CD4-positive, alpha-beta T cell treated with Interleukin-15 for 1 hour (primary cell): ENCODE measurements at regions not wholly inside any gene's neighbourhood (a gene's known extent, or its start where the extent isn't known, plus 50 kb on each side); places are given as distances from the start of the nearest gene placed in this dataset.

Experiments used
- DNase-seq: peaks from one replicate; pipeline ENCODE4 v3.0.0-alpha.2; 2020

DNA sequence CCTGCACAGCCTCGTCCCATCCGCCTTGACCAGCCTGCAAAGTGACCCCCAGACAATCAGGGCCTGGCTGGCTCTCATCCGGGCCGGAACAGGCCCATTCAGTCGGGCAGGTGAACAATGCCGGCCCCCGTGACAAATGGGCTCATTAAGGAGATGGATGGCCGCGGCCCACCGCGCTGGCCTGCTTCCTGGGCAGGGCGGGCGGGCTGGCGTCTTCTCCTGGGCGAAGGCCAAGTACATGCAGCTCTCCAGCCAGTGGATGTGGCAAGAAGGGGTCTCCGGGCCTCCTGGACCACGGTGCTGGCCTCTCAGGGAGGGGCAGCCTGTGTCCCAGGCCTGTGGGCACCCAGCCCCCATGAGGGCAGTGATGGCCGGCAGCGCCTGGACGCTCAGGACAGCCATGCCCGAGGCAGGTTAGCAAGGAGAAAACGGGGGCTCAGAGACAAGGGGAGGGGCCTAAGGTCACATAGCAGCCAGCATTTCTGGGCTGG is 1022.8 kb downstream of the BRD1 start:
- DNase-seq, result no peak

DNA sequence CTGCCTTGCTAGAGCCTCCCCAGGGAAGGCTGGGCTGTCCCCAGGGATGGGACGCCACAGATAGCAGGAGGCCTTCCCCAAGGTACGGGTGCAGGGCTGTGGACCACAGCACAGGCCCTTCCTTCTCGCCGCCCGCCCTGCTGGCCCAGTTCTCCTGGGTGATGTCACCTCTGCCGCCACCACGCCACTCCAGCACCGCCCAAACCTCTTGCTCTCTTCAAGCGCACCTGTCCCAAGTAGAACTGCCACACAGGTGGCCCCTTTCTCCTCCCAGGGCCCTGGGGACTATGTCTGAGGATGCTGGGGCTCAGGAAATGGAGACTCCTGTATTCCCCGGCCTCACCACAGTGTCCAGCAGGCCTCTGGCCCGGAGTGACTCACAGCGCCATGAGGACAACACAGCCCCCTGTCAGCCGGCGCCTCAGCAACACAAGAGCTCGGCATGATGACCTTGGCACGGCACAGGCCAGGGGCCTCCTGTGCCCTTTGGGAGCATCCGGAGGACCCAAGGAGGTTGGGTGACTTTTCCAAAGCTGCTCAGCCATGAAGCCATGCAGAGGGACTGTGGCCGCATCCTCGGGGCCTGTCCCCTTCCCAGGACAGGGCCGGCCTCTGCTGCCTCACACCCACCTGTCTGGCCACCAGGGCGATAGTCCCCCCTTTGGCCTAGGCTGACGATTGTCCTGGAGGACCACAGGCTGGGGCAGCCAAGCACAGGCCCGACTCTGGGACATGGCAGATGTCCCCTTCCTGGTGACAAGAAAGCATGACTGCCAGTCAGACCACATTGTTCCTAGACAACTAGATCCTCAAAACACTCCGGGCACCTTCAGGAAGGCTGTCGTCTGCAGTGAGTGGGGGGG is 1023.5 kb downstream of the BRD1 start:
- DNase-seq, result no peak

DNA sequence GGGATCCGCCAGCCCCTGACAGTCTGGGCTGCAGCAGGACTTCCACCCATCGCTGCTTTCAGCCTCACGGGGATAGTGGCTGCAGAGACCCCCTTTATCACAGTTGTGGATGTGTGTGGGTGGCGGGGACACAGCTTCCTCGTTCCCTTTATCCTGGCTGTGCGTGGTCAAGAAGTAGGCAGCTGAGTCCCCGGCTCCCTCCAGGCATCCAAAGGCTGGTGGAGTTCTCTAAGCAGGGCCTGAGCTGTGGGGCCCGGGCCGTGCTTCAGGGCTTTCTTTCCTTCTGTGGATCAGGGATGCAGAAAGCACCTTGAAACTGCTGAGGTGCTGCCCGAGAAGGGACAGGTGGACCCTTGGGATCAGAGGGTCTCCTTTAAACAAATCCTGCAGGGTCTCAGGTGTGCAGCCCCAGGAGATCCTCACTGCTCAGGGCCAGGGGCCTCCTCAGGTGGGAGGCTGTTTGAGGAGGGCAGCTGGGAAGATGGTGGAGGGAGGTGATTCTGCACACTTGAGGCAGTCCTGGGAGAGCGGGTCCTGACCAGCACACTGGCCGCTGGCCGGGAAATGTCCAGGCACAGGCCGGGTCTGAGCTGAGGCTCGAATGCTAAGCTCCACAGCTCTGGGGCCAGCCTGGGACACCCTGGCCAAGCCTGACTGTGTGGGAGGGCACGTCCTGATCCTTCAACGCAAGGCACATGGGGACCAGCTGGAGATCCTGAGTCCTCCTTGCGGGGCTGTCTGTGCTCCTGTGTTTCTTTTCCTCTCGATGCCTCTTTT is 1024.3 kb downstream of the BRD1 start:
- no peak for DNase-seq

DNA sequence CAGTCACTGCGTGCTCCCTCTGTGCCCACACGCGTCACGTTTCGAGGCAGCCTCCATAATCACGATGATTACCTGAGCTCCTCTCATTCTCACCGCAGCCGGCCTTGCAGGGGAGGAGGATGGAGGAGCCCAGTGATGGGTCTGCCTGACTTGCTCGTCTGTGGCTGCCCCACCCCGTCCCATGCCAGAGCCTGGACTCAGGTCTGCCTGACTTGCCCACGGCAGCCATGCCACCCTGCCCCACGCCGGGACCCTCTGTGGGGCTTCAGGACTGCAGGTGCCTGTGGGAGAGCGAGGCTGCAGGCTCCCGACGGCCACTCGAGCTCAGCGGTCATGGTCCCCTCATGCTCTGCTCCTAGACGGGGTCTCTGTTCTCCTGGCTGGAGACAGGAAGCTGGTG is 1025.1 kb downstream of the BRD1 start:
- no peak for DNase-seq

DNA sequence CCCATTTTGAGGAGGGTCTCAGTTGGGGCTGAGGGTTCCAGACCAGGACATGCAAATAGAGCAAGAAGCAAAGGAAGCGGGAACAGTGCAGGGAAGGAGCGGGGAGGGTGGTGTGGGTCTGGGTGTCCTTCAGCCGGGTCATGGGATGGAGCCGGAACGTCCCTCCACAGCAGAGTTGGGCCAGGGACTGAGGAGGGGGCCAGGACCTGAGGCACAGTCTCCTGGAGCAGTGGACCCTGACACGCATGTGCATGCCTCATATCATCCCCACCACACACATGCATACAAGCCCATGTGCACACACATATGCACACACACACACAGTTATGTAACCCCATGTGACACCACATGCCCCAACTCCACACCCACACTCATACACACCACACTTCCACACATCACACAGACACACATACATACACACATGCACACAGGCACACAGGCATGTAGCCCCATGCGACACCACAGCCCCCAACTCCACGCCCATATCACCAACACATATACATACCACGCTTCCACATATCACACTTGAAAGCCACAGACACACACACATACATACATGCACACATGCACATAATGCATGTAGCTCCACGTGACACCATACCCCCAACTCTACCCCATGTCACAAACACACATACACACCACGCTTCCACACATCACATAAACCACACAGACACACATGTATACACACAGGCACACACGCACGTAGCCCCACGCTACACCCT is 1026.6 kb downstream of the BRD1 start:
- no peak for DNase-seq

DNA sequence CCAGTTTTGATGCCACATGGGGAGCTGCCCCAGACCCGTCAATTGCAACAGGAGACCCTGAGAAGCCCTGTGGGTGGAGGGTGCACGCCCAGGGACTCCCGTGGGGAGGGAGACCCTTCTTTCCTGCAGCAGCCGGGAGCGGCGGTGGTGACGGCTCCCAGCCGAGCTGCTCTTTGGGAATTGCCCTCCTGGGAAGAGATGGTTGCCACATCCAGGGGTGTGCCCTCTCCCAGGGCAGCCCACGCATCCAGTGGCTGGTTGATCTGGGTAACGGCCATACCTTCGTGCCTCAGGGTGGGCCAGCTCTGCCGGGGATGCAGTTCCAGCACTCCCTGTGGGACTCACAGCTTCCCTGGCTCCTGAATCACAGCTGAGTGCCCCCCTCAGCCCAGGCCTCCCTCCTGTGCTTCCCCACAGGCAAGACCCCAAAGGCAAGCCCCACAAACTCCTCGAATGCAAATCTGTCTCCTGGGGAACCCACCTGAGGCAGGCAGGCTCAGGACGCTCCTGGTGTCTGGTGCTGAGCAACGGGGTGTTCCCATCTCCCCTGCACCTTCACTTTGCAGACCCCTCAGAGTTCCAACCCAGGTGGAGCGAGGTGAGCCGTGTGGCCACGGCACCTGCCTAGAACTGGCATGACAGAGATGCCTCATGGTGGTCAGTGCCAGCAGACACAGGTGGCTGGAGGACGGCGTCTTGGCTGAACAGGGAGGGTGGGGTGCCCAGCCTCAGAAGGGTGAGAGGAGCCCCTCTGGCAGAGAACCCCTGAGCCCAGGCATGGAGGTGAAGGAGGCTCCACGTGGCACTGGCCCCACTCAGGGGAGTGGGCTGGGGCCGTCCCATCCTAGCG is 1027.4 kb downstream of the BRD1 start:
- no peak for DNase-seq

DNA sequence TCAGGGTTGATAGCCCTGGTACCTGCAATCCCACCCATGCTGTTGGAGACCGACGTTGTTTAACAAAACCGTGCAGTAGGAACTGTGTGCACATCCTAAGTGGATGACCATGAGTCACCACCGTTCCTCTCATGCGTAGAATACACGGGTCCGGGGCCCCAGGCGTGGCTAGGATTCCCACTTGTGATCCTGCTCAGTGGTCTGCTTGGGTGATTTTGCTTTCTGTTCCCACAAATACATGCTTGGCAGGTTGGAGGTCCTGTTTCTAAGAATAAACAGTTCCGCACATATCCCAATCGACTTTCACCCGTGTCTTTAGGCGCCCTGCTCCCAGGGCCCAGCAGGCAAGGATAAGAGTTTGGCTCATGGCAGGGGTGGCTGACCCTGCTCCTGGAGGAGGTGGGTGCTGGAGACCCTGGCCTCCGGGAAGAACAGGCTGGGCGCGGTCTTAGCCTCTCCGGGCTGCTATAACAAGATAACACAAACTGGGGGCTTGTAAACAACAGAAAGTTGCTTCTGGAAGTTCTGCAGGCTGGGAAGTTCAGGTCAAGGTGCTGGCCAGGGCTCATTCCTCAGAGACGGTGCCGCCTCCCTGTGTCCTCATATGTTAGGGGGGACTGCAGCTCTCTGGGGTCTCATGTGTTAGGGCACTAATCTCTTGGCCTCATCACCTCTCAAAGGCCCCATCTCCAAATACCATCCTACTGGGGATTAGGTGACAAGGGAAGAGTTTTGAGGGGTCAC is 1028.3 kb downstream of the BRD1 start:
- no peak for DNase-seq

DNA sequence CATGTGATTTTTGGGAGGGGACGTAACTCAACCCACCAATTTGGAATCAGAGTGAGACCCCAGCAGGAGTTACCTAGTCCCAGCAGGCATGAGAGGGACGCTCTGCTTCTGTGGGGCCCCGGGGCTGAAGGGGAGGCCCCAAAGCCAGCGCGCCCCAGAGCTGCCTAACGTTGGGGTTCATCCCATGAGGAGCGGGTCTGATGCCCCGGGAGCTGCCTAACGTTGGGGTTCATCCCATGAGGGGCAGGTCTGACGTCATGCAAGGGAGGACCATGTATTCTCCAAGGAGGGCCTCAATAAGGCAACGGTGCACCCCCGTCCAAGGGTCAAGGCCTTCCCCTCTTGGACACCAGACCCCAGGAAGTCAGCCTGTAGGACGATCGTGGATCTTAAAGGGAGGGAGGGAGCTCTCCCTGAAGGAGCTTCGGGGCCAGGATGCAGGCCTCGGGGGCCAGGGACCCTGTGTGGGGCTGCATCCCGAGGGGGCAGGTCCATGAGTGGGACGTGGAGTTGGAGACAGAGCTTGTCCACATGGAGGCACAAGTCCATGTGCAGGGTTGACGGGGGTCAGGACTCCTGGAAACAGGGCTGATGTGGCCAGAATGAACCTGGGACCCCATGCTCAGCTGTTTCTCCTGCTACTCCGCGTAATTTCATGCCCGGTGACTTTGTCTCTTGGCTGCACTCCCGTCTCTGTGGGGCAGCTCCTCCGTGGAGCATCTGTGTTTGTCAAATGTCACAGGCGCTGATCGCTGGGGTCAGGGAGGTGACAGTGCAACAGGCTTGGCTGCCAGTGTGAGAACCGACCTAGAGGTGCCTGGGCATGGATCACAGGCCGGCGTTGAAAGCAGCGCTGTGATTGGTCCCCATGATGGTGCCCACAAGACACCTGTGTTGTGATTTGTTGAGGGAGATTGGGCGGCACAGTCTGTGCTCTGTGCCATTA is 1029.1 kb downstream of the BRD1 start:
- DNase-seq, result no peak

DNA sequence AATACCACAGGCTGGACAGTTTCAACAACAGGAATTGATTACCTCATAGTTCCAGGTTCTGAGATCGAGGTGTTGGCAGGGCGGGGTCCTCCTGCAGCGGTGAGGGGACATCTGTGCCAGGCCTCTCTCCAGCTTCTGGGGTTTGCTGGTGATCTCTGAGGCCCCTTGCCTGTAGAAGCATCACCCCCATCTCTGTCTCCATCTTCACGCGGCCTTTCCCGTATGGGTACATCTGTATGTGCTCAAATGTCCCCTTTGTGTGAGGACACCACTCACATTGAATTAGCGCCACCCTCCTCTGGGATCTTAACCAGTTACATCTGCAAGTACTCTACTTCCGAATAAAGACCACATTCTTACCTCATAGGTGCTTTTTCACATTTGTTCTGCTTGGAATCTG is 1029.9 kb downstream of the BRD1 start:
- DNase-seq, result no peak

DNA sequence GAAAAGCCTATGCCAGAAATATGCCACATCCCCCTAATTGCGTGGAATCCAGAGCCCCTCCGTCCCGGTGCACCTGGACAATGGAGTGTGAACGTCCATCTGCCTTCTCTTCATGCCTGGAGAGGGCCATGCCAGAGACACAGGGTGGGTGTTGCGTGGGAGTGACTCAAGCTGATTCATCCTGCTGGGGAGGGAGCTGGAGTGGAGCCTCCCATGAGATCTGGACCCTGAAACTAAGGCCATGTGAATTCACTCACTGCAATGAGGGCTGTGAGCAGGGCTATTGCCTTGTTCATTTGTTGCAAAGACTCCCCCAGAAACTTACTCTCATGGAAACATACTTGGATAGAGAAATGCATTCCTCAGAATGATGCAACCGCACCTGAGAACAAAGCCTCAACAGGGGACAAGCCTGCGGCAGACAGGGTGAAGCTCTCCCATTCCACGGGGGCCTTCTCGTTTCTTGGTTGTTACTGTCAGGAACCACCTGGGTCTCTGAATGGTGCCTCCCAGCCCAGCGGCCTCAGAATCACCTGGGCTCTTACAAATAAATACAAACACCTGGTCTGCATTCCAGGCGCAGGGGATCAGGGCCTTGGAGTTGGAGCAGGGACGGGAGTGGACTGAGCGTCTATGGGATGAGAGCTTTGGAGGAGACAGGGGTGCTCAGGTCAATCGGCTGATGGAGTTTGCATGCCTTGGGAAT is 1031.2 kb downstream of the BRD1 start:
- no peak for DNase-seq

DNA sequence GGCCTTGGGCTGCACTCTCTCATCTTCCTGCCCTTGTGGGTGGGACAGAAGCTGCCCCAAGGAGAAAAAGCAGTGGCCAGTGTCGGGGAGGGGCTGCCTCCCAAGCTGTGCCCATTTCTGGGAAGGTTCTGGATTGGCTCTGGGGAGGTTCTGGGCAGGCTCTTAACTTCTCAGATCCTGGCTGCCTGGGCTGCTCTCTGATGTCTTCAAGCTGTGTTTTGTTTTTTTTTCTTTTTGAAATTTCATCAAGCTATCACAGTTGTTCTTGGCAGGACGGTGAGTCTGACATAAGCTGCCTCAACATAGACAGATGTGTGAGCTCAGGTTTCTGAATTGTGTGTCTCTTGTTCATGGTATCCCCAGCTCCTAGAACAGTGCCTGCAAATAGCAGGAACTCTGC is 1032.0 kb downstream of the BRD1 start:
- no peak for DNase-seq

DNA sequence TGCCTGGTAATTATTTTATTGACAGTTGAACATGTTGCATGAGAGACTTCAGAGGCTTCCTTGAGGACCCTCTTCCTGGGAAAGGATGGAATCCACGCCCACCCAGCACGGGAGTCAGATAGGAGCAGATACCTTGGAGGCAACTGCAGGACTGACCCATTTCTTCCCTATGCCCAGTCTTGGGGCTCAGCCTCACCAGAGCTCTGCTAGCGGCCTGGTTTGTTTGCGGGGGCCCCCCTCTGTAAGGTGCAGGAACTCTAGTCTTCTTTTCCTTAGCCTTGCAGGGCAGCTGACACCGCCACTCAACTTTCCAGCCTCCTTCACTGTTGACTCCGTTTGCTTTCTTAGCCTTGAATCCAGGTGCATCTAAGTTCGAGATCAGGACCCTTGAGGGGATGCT is 1032.8 kb downstream of the BRD1 start:
- no peak for DNase-seq

DNA sequence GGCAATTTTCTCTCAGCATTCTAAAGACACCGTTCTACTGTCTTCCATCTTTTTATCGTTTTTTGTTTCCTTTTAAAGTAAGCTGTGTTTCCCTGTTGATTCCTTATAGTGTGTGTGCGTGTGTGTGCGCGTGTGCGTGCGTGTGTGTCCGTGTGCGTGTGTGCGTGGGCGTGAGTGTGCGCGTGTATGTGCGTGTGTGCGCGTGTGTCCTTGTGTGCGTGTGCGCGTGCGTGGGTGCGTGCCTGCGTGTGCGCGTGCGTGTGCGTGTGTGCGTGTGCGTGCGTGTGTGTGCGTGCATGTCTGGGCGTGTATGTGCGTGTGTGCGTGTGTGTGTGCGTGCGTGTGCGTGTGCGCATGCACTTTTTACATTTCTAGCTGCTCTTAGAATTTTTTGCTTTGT is 1033.7 kb downstream of the BRD1 start:
- no peak for DNase-seq

DNA sequence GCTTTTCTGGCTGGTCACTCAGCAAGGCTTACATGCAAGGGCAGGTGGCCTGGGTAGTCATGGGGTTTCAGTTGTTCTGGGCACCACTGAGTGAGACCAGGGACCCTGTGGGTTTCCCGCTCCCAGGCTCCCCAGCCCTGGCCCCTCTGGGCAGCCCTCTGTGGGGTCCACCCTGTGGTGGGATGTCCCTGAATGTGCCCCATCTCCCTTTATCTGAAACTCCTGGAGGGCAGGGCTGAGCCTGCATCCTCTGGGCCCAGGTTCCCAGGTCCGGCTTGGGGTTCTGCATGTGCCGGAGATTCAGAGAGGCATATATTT is 1041.0 kb downstream of the BRD1 start:
- DNase-seq, result no peak

DNA sequence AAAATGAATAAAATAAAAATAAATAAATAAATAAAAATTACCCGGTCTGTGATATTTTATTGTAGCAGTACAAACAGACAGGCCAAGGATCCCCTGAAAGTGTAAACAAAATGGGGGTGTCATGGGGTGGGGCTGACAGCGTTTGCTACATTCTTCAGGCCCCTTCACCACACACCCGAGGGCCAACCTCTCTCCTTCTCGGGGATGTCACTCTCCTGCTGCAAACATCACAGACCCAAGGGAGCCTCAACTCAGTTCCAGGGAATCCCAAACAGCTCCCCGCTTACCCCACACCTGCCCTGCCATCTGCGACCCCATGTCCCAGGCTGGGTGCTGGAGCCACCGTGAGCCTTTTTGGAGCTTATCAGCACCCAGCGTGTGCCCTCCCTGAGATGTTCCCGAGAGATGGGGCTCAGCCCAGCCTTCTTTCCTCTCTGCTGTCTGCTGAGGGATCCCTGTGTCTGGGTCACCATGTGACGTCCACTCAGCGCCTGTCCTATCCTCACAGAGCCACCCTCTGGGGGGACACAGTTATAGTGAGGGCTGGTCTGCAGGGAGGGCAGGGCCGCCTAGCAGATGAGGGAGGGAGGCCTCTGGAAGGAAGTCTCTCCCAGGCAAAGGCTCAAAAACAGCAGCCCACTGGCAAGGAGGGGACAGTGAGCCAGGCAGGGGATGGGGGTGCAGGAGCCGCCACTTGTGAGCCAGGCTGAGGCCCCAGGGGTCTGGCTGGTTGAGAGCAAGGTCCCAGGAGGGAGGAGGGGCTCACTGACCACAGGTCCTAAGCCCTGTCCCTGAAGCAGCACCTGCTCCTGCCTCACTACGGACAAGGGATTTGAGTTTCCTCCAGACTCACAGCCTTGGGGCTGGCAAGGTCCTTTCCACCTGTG is 1041.6 kb downstream of the BRD1 start:
- DNase-seq, result no peak

DNA sequence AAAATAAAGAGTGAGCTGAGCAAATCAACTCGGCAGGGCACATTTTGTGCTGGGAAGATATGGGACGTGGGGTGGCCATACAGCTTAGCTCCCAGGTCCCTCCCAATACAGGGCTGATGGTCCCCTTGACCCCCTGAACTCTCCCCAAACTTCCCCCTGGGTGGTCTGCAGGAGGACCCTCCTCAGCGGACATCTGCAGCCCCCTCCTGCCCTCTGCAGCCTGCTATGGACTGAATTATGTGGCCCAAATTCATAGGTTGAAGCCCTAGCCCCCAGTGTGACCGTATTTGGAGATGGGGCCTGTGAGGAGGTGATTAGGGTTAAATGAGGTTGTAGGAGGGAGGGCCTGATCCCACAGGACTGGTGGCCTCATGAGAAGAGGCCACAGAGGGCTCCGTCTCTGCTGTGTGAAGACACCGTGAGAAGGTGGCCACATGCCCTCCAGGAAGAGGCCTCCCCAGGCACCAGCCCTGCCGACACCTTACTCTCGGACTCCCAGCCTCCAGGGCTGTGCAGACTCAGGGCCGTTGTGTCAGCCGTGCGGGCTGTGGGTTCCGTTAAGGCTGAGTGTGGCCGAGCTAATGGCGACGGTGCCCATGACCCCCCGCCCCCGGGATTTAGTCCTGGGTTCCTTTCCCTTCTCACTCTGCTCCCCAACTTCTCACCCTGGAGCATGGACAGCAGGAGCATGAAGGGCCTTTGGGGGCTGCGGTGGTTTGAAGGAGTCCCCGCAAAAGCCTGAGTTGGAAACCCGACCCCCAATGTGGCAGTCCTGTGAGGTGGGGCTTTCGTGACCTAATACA is 1042.8 kb downstream of the BRD1 start:
- no peak for DNase-seq

DNA sequence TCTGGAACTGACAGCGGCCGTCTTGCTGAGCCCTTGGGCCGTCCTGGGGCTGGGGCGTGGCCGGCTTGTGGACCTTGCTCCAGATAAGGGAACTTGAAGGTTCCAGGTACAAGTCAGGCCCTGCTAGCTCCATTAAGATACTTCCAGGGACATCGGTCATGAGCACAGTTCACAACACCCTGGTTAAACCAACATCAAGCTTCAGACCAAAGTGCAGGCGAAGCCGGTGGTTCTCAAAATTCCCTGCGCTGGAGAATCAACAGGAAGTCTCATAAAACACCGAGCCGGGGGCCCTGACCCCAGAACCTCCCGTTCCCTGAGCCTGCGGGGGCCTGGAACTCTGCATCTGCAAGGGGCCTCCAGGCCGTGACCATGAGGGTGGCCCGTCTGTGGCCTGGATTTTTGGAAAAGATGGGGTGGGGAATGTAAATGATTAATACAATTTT is 1043.8 kb downstream of the BRD1 start:
- no peak for DNase-seq
